Heart left ventricle (tissue), 13 donors: ENCODE measurements at regions not wholly inside any gene's neighbourhood (a gene's known extent, or its start where the extent isn't known, plus 50 kb on each side); places are given as distances from the start of the nearest gene placed in this dataset.

ENCODE experiments used
- CTCF ChIP-seq, 12 donors: fragments of 200-600 bp; sonication (generic) in 4 of 12; IDR thresholded peaks; one replicate each; pipeline versions ENCODE4 v1.5.0 to v1.8.0; 2018 to 2022; ENCODE audit warnings: antibody characterized with exemption in 12 of 12, mild to moderate bottlenecking in 5 of 12
- POLR2A ChIP-seq, 2 donors: fragments of 450-650 bp; IDR thresholded peaks; one replicate each; pipeline ENCODE4 v1.6.1; 2017; ENCODE audit warnings: antibody characterized with exemption in 2 of 2, mild to moderate bottlenecking in 2 of 2, moderate library complexity in 2 of 2
- donor health status: ischemic (EF 13 %, LVEDD 7.1; RV severe dilation, severe dysfunction).
- donor health status: DM: no; HTN: yes; CAD: no.
- donor health status: DM: no; HTN: no; CAD: no.
- donor health status: ischemic (EF 25% LVEDD 6.9; RV normal size, moderate dysfunction).
- donor health status: ischemic (EF 25% LVEDD 5.7; RV mildly dilated, moderate dysfunction).
- donor health status: ischemic (EF 35%, LVEDD 5.7; RV mildly dilated, moderate dysfunction).
- donor health status: nonischemic (EF 11% LVEDD 7.7; RV severe dilation, severe dysfunction).
- donor health status: DM: yes; HTN: yes; CAD: no.
- donor health status: PGD.
- donor health status: ischemic (EF 29% LVEDD 5.4; RV normal size, mild dysfunction).
- donor health status: nonischemic (EF 23%, LVEDD 6.1; RV moderate dilation, normal function).

GRCh38 chr4:31701256-31701655 is 981.1 kb downstream of the PCDH7 start:
- TF ChIP-seq POLR2A (IDR thresholded peaks at IDR 0.05) (no peak), CTCF (IDR thresholded peaks at IDR 0.05) (no peak)
